Loucy (cell line): ENCODE measurements at regions not wholly inside any gene's neighbourhood (a gene's known extent, or its start where the extent isn't known, plus 50 kb on each side); places are given as distances from the start of the nearest gene placed in this dataset.

Experiments used
- EZH2phosphoT487 ChIP-seq: fragments of 200-600 bp; IDR thresholded peaks from 2 replicates; pipeline ENCODE4 v1.6.1; 2018; ENCODE audit warnings: antibody characterized with exemption, mild to moderate bottlenecking, moderate library complexity, borderline replicate concordance
- TF ChIP-seq, protein P1 (sequence below): fragments of 200-600 bp; sonication (generic); conservative IDR thresholded peaks from 2 replicates; pipeline ENCODE4 v1.5.1; 2014; ENCODE audit warnings: mild to moderate bottlenecking, antibody characterized with exemption, low read length

DNA sequence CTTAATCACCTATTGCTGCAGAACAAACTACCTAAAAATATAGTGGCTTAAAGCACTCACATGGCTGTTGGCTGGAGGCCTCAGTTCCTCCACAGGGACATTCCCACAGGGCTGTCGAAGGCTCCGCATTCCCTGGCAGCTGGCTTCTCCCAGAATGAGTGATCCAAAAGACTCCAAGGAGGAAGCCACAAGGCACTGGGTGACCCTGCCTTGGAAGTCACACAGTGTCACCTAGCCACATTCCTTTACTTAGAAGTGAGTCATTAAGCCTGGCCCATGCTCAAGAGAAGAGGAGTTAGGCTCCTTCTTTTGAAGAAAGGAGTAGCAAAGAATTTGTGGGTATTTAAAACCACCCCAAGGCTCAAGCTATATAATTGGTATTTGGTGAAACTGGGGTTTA is 63.9 kb upstream of the MAP1LC3B2 start:
- TF ChIP-seq, protein P1, sequence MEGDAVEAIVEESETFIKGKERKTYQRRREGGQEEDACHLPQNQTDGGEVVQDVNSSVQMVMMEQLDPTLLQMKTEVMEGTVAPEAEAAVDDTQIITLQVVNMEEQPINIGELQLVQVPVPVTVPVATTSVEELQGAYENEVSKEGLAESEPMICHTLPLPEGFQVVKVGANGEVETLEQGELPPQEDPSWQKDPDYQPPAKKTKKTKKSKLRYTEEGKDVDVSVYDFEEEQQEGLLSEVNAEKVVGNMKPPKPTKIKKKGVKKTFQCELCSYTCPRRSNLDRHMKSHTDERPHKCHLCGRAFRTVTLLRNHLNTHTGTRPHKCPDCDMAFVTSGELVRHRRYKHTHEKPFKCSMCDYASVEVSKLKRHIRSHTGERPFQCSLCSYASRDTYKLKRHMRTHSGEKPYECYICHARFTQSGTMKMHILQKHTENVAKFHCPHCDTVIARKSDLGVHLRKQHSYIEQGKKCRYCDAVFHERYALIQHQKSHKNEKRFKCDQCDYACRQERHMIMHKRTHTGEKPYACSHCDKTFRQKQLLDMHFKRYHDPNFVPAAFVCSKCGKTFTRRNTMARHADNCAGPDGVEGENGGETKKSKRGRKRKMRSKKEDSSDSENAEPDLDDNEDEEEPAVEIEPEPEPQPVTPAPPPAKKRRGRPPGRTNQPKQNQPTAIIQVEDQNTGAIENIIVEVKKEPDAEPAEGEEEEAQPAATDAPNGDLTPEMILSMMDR = no peak
- no peak for TF ChIP-seq EZH2phosphoT487
